ENCODE measurements at regions not wholly inside any gene's neighbourhood (a gene's known extent, or its start where the extent isn't known, plus 50 kb on each side); places are given as distances from the start of the nearest gene placed in this dataset.
"Not testable (repeated sequence)": the region's sequence is repeated elsewhere in the genome, so short reads cannot be mapped to it uniquely, and the experiment has no call there.

GRCh38 chr2:117336496-117336895 is 478.0 kb upstream of the DDX18 start:
- H3K4me1 ChIP-seq (ENCODE audit: low read length) = peaks cover 4% of the 10 kb centered on the region
- no peak overlapping the region for H3K4me2 ChIP-seq (ENCODE audit: low read depth, low read length, poor library complexity, severe bottlenecking)
- H3K27ac ChIP-seq (ENCODE audit: low read length) = no peak overlapping the region
- no peaks in the 10 kb centered on the region for H3K9me2 ChIP-seq (replicated peaks; ENCODE audit: insufficient read depth, low read length)
- H3K27me3 ChIP-seq (ENCODE audit: low read length) = no peaks in the 10 kb centered on the region
- H4K20me1 ChIP-seq (ENCODE audit: insufficient read depth, low read depth, low read length) = no peaks in the 10 kb centered on the region
- no peak for DNase-seq
- H3K36me3 ChIP-seq (ENCODE audit: insufficient read depth, low read length) = no peaks in the 10 kb centered on the region
- no peaks in the 10 kb centered on the region for H3K79me2 ChIP-seq (ENCODE audit: low read length)
- H3K9ac ChIP-seq (ENCODE audit: low read length) = no peak overlapping the region
- H3K9me3 ChIP-seq (ENCODE audit: low read length) = no peaks in the 10 kb centered on the region
- no peak overlapping the region for H2AFZ ChIP-seq (ENCODE audit: low read length)
- H3K4me3 ChIP-seq (ENCODE audit: low read length) = no peak overlapping the region

DNA sequence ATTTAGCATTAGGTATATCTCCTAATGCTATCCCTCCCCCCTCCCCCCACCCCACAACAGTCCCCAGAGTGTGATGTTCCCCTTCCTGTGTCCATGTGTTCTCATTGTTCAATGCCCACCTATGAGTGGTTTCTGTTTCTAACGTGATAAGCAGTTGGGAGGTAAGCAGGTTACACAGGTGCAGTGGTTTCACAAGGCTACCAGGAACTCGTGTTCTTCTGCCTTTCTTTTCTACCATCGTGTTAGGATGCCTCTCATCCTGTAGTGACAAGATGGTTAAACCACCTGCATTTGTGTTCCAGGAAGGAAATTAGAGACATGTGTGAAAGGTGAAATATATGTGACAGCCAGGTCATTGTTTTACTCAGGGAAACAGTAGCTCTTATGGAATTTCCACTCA is 476.5 kb upstream of the DDX18 start:
- H2AFZ ChIP-seq (ENCODE audit: low read length); H3K9ac ChIP-seq (ENCODE audit: low read length); DNase-seq; H3K4me3 ChIP-seq (ENCODE audit: low read length); H3K4me1 ChIP-seq (ENCODE audit: low read length); H3K4me2 ChIP-seq (ENCODE audit: low read depth, low read length, poor library complexity, severe bottlenecking); H3K9me2 ChIP-seq (replicated peaks; ENCODE audit: insufficient read depth, low read length); H3K27me3 ChIP-seq (ENCODE audit: low read length); H3K9me3 ChIP-seq (ENCODE audit: low read length); H3K27ac ChIP-seq (ENCODE audit: low read length); H3K36me3 ChIP-seq (ENCODE audit: insufficient read depth, low read length); H3K79me2 ChIP-seq (ENCODE audit: low read length); H4K20me1 ChIP-seq (ENCODE audit: insufficient read depth, low read depth, low read length): not testable (repeated sequence)

- Histone ChIP-seq H3K4me1 (ENCODE audit: low read length) (peaks cover 4% of the 10 kb centered on the region), H2AFZ (ENCODE audit: low read length) (no peak overlapping the region), H3K36me3 (ENCODE audit: insufficient read depth, low read length) (no peaks in the 10 kb centered on the region), H3K9me2 (replicated peaks; ENCODE audit: insufficient read depth, low read length) (no peaks in the 10 kb centered on the region), H3K27me3 (ENCODE audit: low read length) (no peaks in the 10 kb centered on the region), H3K4me3 (ENCODE audit: low read length) (no peak overlapping the region), H4K20me1 (ENCODE audit: insufficient read depth, low read depth, low read length) (no peaks in the 10 kb centered on the region), H3K9me3 (ENCODE audit: low read length) (no peaks in the 10 kb centered on the region), H3K9ac (ENCODE audit: low read length) (no peak overlapping the region), H3K4me2 (ENCODE audit: low read depth, low read length, poor library complexity, severe bottlenecking) (no peak overlapping the region), H3K27ac (ENCODE audit: low read length) (no peak overlapping the region), H3K79me2 (ENCODE audit: low read length) (no peaks in the 10 kb centered on the region)
- no peak for DNase-seq
Observed at GRCh38 chr2:117339980-117340379, 474.5 kb upstream of the DDX18 start.

DNA sequence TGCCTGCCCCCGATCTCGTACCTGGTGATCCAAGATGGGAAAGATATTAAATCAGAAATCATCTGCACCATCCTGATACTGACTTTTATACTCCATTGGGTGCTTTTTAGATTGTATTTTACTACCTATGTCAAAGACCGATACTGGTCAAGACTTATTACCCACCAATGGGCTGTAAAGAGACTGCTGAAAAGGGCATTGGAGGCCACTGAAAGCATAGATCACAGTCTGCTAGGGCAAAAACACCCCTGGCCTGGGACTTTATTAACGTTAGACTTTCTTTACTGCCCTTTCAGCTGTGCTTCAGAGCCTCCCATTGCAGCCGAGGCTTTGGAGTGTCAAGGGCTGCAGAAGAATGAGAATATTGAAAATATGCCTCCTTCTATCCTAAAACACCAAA is 472.8 kb upstream of the DDX18 start:
- H3K9me2 ChIP-seq (replicated peaks; ENCODE audit: insufficient read depth, low read length) = no peaks in the 10 kb centered on the region
- no peak overlapping the region for H3K9ac ChIP-seq (ENCODE audit: low read length)
- H3K4me1 ChIP-seq (ENCODE audit: low read length) = no peaks in the 10 kb centered on the region
- no peak overlapping the region for H3K4me2 ChIP-seq (ENCODE audit: low read depth, low read length, poor library complexity, severe bottlenecking)
- DNase-seq = no peak
- no peaks in the 10 kb centered on the region for H3K27me3 ChIP-seq (ENCODE audit: low read length)
- no peaks in the 10 kb centered on the region for H3K79me2 ChIP-seq (ENCODE audit: low read length)
- H3K9me3 ChIP-seq (ENCODE audit: low read length) = no peaks in the 10 kb centered on the region
- no peaks in the 10 kb centered on the region for H4K20me1 ChIP-seq (ENCODE audit: insufficient read depth, low read depth, low read length)
- H3K4me3 ChIP-seq (ENCODE audit: low read length) = no peak overlapping the region
- H2AFZ ChIP-seq (ENCODE audit: low read length) = no peak overlapping the region
- H3K27ac ChIP-seq (ENCODE audit: low read length) = no peak overlapping the region
- no peaks in the 10 kb centered on the region for H3K36me3 ChIP-seq (ENCODE audit: insufficient read depth, low read length)

- Histone ChIP-seq H2AFZ (ENCODE audit: low read length) (no peak overlapping the region), H3K9ac (ENCODE audit: low read length) (no peak overlapping the region), H3K9me3 (ENCODE audit: low read length) (no peaks in the 10 kb centered on the region), H3K4me2 (ENCODE audit: low read depth, low read length, poor library complexity, severe bottlenecking) (no peak overlapping the region), H3K79me2 (ENCODE audit: low read length) (no peaks in the 10 kb centered on the region), H3K27me3 (ENCODE audit: low read length) (no peaks in the 10 kb centered on the region), H3K4me1 (ENCODE audit: low read length) (no peaks in the 10 kb centered on the region), H3K4me3 (ENCODE audit: low read length) (no peak overlapping the region), H3K27ac (ENCODE audit: low read length) (no peak overlapping the region), H3K36me3 (ENCODE audit: insufficient read depth, low read length) (no peaks in the 10 kb centered on the region), H3K9me2 (replicated peaks; ENCODE audit: insufficient read depth, low read length) (no peaks in the 10 kb centered on the region), H4K20me1 (ENCODE audit: insufficient read depth, low read depth, low read length) (no peaks in the 10 kb centered on the region)
- no peak for DNase-seq
Observed at GRCh38 chr2:117342415-117342814, 472.1 kb upstream of the DDX18 start.

GRCh38 chr2:117349687-117350086 is 464.8 kb upstream of the DDX18 start:
- H3K4me1 ChIP-seq (ENCODE audit: low read length) = peaks cover 7% of the 10 kb centered on the region
- H4K20me1 ChIP-seq (ENCODE audit: insufficient read depth, low read depth, low read length) = no peaks in the 10 kb centered on the region
- peak overlapping the region; percentile 9 for H3K4me2 ChIP-seq (ENCODE audit: low read depth, low read length, poor library complexity, severe bottlenecking)
- no peak for DNase-seq
- no peaks in the 10 kb centered on the region for H3K36me3 ChIP-seq (ENCODE audit: insufficient read depth, low read length)
- H3K9me3 ChIP-seq (ENCODE audit: low read length) = no peaks in the 10 kb centered on the region
- no peaks in the 10 kb centered on the region for H3K79me2 ChIP-seq (ENCODE audit: low read length)
- H3K27me3 ChIP-seq (ENCODE audit: low read length) = no peaks in the 10 kb centered on the region
- no peaks in the 10 kb centered on the region for H3K9me2 ChIP-seq (replicated peaks; ENCODE audit: insufficient read depth, low read length)
- no peak overlapping the region for H3K27ac ChIP-seq (ENCODE audit: low read length)
- no peak overlapping the region for H3K9ac ChIP-seq (ENCODE audit: low read length)
- H3K4me3 ChIP-seq (ENCODE audit: low read length) = no peak overlapping the region
- H2AFZ ChIP-seq (ENCODE audit: low read length) = no peak overlapping the region

GRCh38 chr2:117351396-117351795 is 463.1 kb upstream of the DDX18 start:
- Histone ChIP-seq H3K4me1 (ENCODE audit: low read length) (peaks cover 7% of the 10 kb centered on the region), H3K9me3 (ENCODE audit: low read length) (no peaks in the 10 kb centered on the region), H3K4me3 (ENCODE audit: low read length) (no peak overlapping the region), H2AFZ (ENCODE audit: low read length) (no peak overlapping the region), H4K20me1 (ENCODE audit: insufficient read depth, low read depth, low read length) (no peaks in the 10 kb centered on the region), H3K79me2 (ENCODE audit: low read length) (no peaks in the 10 kb centered on the region), H3K9me2 (replicated peaks; ENCODE audit: insufficient read depth, low read length) (no peaks in the 10 kb centered on the region), H3K36me3 (ENCODE audit: insufficient read depth, low read length) (no peaks in the 10 kb centered on the region), H3K27me3 (ENCODE audit: low read length) (no peaks in the 10 kb centered on the region), H3K4me2 (ENCODE audit: low read depth, low read length, poor library complexity, severe bottlenecking) (no peak overlapping the region), H3K27ac (ENCODE audit: low read length) (no peak overlapping the region), H3K9ac (ENCODE audit: low read length) (no peak overlapping the region)
- no peak for DNase-seq

- no peaks in the 10 kb centered on the region for H3K79me2 ChIP-seq (ENCODE audit: low read length)
- no peak overlapping the region for H3K9ac ChIP-seq (ENCODE audit: low read length)
- H3K9me3 ChIP-seq (ENCODE audit: low read length) = no peaks in the 10 kb centered on the region
- H3K27me3 ChIP-seq (ENCODE audit: low read length) = no peaks in the 10 kb centered on the region
- H3K4me3 ChIP-seq (ENCODE audit: low read length) = no peak overlapping the region
- H3K9me2 ChIP-seq (replicated peaks; ENCODE audit: insufficient read depth, low read length) = no peaks in the 10 kb centered on the region
- H3K4me2 ChIP-seq (ENCODE audit: low read depth, low read length, poor library complexity, severe bottlenecking) = no peak overlapping the region
- no peaks in the 10 kb centered on the region for H3K36me3 ChIP-seq (ENCODE audit: insufficient read depth, low read length)
- H2AFZ ChIP-seq (ENCODE audit: low read length) = no peak overlapping the region
- H3K4me1 ChIP-seq (ENCODE audit: low read length) = no peaks in the 10 kb centered on the region
- DNase-seq = no peak
- no peaks in the 10 kb centered on the region for H4K20me1 ChIP-seq (ENCODE audit: insufficient read depth, low read depth, low read length)
- H3K27ac ChIP-seq (ENCODE audit: low read length) = no peak overlapping the region
Observed at GRCh38 chr2:117359266-117359914, 455.1 kb upstream of the DDX18 start.

DNA sequence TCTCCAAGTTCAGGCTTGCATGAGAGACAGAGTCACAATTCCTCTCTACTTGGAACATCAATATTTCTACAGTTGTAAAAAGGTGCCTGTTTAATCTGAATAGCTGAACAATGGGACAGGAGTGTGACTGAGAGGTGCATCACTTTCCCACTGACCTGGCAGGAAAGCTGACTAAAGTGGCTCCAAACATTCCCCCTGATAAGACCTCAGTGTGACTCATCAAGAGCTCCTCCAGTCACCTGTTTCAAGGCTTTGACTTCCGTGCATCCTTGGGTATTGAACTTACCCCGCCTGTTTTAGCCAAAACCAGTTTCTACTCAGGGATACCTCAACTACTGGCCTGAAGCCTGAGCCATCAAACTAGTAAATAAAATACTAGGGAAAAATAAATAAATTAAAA is 453.9 kb upstream of the DDX18 start:
- no peak overlapping the region for H2AFZ ChIP-seq (ENCODE audit: low read length)
- H3K4me2 ChIP-seq (ENCODE audit: low read depth, low read length, poor library complexity, severe bottlenecking) = no peak overlapping the region
- H3K27ac ChIP-seq (ENCODE audit: low read length) = no peak overlapping the region
- no peaks in the 10 kb centered on the region for H3K9me2 ChIP-seq (replicated peaks; ENCODE audit: insufficient read depth, low read length)
- no peak overlapping the region for H3K9ac ChIP-seq (ENCODE audit: low read length)
- H3K36me3 ChIP-seq (ENCODE audit: insufficient read depth, low read length) = no peaks in the 10 kb centered on the region
- no peak for DNase-seq
- H3K4me1 ChIP-seq (ENCODE audit: low read length) = no peaks in the 10 kb centered on the region
- H4K20me1 ChIP-seq (ENCODE audit: insufficient read depth, low read depth, low read length) = no peaks in the 10 kb centered on the region
- no peaks in the 10 kb centered on the region for H3K9me3 ChIP-seq (ENCODE audit: low read length)
- no peaks in the 10 kb centered on the region for H3K79me2 ChIP-seq (ENCODE audit: low read length)
- H3K27me3 ChIP-seq (ENCODE audit: low read length) = no peaks in the 10 kb centered on the region
- no peak overlapping the region for H3K4me3 ChIP-seq (ENCODE audit: low read length)

Measured in Karpas-422 (cell line).